ENCODE measurements at regions not wholly inside any gene's neighbourhood (a gene's known extent, or its start where the extent isn't known, plus 50 kb on each side); places are given as distances from the start of the nearest gene placed in this dataset.
"Not testable (repeated sequence)": the region's sequence is repeated elsewhere in the genome, so short reads cannot be mapped to it uniquely, and the experiment has no call there.

- DNase-seq, result no peak
Measured at GRCh38 chr12:75863533-75863932, 168.0 kb downstream of the PHLDA1 start.

GRCh38 chr12:75862692-75863471 lies 168.7 kb downstream of the PHLDA1 start:
- DNase-seq, result no peak

- no peak for DNase-seq
Measured at GRCh38 chr12:75859868-75860267, 171.7 kb downstream of the PHLDA1 start.

- DNase-seq, result no peak
Measured at GRCh38 chr12:75856235-75856634, 175.3 kb downstream of the PHLDA1 start.

GRCh38 chr12:75855360-75855759 lies 176.2 kb downstream of the PHLDA1 start:
- DNase-seq, result no peak

GRCh38 chr12:75854681-75855309 lies 176.8 kb downstream of the PHLDA1 start:
- no peak for DNase-seq

GRCh38 chr12:75854137-75854536 lies 177.4 kb downstream of the PHLDA1 start:
- DNase-seq, result not testable (repeated sequence)

GRCh38 chr12:75853626-75854025 lies 177.9 kb downstream of the PHLDA1 start:
- DNase-seq, result no peak

- no peak for DNase-seq
Measured at GRCh38 chr12:75852956-75853355, 178.6 kb downstream of the PHLDA1 start.

- no peak for DNase-seq
Measured at GRCh38 chr12:75852143-75852542, 179.4 kb downstream of the PHLDA1 start.

GRCh38 chr12:75850721-75851462 lies 180.7 kb downstream of the PHLDA1 start:
- no peak for DNase-seq

- no peak for DNase-seq
Measured at GRCh38 chr12:75848961-75849360, 182.6 kb downstream of the PHLDA1 start.

- no peak for DNase-seq
Measured at GRCh38 chr12:75848431-75848925, 183.1 kb downstream of the PHLDA1 start.

- DNase-seq, result no peak
Measured at GRCh38 chr12:75846102-75846501, 185.5 kb downstream of the PHLDA1 start.

GRCh38 chr12:75844985-75845384 lies 186.6 kb downstream of the PHLDA1 start:
- DNase-seq, result no peak

- no peak for DNase-seq
Measured at GRCh38 chr12:75844049-75844770, 187.4 kb downstream of the PHLDA1 start.

GRCh38 chr12:75842090-75842489 lies 189.5 kb downstream of the PHLDA1 start:
- DNase-seq, result no peak

GRCh38 chr12:75840994-75841355 lies 190.6 kb downstream of the PHLDA1 start:
- DNase-seq, result no peak

- DNase-seq, result no peak
Measured at GRCh38 chr12:75838309-75838708, 193.3 kb downstream of the PHLDA1 start.

- DNase-seq, result no peak
Measured at GRCh38 chr12:75837700-75838099, 193.9 kb downstream of the PHLDA1 start.

GRCh38 chr12:75836533-75836932 lies 195.0 kb downstream of the PHLDA1 start:
- no peak for DNase-seq

GRCh38 chr12:75834591-75834990 lies 197.0 kb downstream of the PHLDA1 start:
- no peak for DNase-seq

- DNase-seq, result no peak
Measured at GRCh38 chr12:75833268-75833667, 198.3 kb downstream of the PHLDA1 start.
